ENCODE measurements at regions not wholly inside any gene's neighbourhood (a gene's known extent, or its start where the extent isn't known, plus 50 kb on each side); places are given as distances from the start of the nearest gene placed in this dataset.

DNA sequence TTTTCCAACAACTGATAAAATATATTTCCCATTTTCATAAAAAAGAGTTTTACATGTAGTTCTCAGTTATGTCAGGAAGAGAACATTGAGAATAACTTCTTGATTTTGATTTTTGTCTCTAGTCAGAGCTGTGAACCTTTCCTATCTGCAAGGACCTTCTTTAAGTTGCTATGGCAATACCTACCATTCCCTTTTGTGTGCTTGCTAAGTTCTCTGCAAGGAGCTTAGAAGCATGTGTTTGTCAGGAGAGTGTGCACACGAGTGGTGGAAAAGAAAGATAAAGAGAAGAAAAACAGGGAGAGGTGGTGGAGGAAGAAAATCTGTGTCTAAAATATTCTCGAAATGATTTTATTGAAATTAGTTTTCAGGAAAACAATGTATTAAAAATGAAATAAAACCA lies 140.3 kb upstream of the SLC8A1 start:
- peaks cover 0 to 4% (median 0%) of the 10 kb centered on the region in 11 donors for H3K9me3 Mint-ChIP-seq
- no peak for ATAC-seq
- DNase-seq: no peak
- intact Hi-C loops (cut with micrococcal nuclease): no loop called here
- Histone ChIP-seq H3K36me3 (ENCODE audit: control insufficient read depth in 2 of 3, insufficient read depth in 3 of 3, low read length in 3 of 3) (no peaks in the 10 kb centered on the region), H3K27ac (ENCODE audit: low read depth, low read length) (no peak overlapping the region), H3K4me3 (ENCODE audit: low read length) (no peak overlapping the region), H3K4me1 (ENCODE audit: control insufficient read depth in 2 of 2, insufficient read depth in 2 of 2, low read length in 2 of 2) (no peaks in the 10 kb centered on the region), H3K27me3 (ENCODE audit: control insufficient read depth in 2 of 2, insufficient read depth in 2 of 2, low read length in 2 of 2) (no peaks in the 10 kb centered on the region), H3K9me3 (ENCODE audit: control insufficient read depth in 2 of 3, low read length in 3 of 3) (no peaks in the 10 kb centered on the region)
- H3K27me3 Mint-ChIP-seq: no peaks in the 10 kb centered on the region
- H3K4me3 Mint-ChIP-seq: no peak overlapping the region
- no peaks in the 10 kb centered on the region for H3K36me3 Mint-ChIP-seq
- H3K27ac Mint-ChIP-seq: no peak overlapping the region
- H3K4me1 Mint-ChIP-seq: no peaks in the 10 kb centered on the region
- CTCF ChIA-PET: no interaction called here
- POLR2A ChIA-PET: no interaction called here

DNA sequence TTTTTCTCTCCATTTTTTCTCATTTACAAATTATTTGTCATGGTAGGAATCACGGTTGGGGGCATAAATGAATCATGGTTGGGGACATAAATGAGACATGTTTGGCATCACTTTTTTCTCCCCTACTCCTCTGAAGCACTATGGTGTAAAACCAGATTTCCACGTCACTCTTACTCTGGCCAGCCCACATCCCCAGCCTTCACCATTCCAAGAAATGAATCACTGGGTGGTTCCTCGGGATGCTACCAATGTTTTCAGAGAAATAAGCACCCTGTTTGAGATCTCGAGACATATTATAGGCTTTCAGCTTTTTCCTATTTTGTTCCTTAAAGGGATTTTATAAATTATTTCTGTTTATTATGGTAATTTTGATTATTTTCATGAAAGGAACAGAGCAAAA lies 155.0 kb upstream of the SLC8A1 start:
- DNase-seq: no peak
- H3K4me1 Mint-ChIP-seq: no peaks in the 10 kb centered on the region
- peaks cover 0 to 8% (median 0%) of the 10 kb centered on the region in 11 donors for H3K9me3 Mint-ChIP-seq
- Histone ChIP-seq H3K27me3 (ENCODE audit: control insufficient read depth in 2 of 2, insufficient read depth in 2 of 2, low read length in 2 of 2) (no peaks in the 10 kb centered on the region), H3K4me3 (ENCODE audit: low read length) (no peak overlapping the region), H3K36me3 (ENCODE audit: control insufficient read depth in 2 of 3, insufficient read depth in 3 of 3, low read length in 3 of 3) (no peaks in the 10 kb centered on the region), H3K9me3 (ENCODE audit: control insufficient read depth in 2 of 3, low read length in 3 of 3) (no peaks in the 10 kb centered on the region), H3K4me1 (ENCODE audit: control insufficient read depth in 2 of 2, insufficient read depth in 2 of 2, low read length in 2 of 2) (no peaks in the 10 kb centered on the region), H3K27ac (ENCODE audit: low read depth, low read length) (no peak overlapping the region)
- POLR2A ChIA-PET: no interaction called here
- no peaks in the 10 kb centered on the region for H3K27me3 Mint-ChIP-seq
- ATAC-seq: no peak
- CTCF ChIA-PET: no interaction called here
- intact Hi-C loops (cut with micrococcal nuclease): no loop called here
- H3K27ac Mint-ChIP-seq: no peak overlapping the region
- no peak overlapping the region for H3K4me3 Mint-ChIP-seq
- no peaks in the 10 kb centered on the region for H3K36me3 Mint-ChIP-seq

DNA sequence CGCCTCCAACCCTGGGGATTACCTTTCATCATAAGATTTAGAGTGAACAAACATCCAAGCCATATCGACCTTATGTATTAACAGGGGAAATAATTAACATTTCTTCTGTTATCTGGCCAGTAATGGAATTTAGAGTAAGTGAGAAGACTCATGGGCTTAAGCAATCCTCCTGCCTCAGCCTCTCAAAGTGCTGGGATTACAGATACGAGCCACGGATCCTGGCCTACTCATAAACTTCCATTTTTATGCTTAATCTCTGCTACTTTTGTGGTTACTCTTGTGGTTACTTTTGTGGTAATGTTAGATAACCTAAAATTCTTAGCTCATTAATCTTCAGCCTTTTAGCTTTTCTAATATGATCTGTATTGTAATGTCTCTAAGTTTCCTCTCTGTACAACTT lies 159.3 kb upstream of the SLC8A1 start:
- POLR2A ChIA-PET: no interaction called here
- Histone ChIP-seq H3K27me3 (ENCODE audit: control insufficient read depth in 2 of 2, insufficient read depth in 2 of 2, low read length in 2 of 2) (no peaks in the 10 kb centered on the region), H3K36me3 (ENCODE audit: control insufficient read depth in 2 of 3, insufficient read depth in 3 of 3, low read length in 3 of 3) (no peaks in the 10 kb centered on the region), H3K27ac (ENCODE audit: low read depth, low read length) (no peak overlapping the region), H3K4me3 (ENCODE audit: low read length) (no peak overlapping the region), H3K9me3 (ENCODE audit: control insufficient read depth in 2 of 3, low read length in 3 of 3) (no peaks in the 10 kb centered on the region), H3K4me1 (ENCODE audit: control insufficient read depth in 2 of 2, insufficient read depth in 2 of 2, low read length in 2 of 2) (no peaks in the 10 kb centered on the region)
- ATAC-seq (no peak), DNase-seq (no peak)
- CTCF ChIA-PET: no interaction called here
- no peaks in the 10 kb centered on the region for H3K27me3 Mint-ChIP-seq
- H3K4me3 Mint-ChIP-seq: no peak overlapping the region
- no peaks in the 10 kb centered on the region for H3K4me1 Mint-ChIP-seq
- H3K36me3 Mint-ChIP-seq: no peaks in the 10 kb centered on the region
- peaks cover 0 to 6% (median 0%) of the 10 kb centered on the region in 11 donors for H3K9me3 Mint-ChIP-seq
- no peak overlapping the region for H3K27ac Mint-ChIP-seq
- intact Hi-C loops (cut with micrococcal nuclease): no loop called here

DNA sequence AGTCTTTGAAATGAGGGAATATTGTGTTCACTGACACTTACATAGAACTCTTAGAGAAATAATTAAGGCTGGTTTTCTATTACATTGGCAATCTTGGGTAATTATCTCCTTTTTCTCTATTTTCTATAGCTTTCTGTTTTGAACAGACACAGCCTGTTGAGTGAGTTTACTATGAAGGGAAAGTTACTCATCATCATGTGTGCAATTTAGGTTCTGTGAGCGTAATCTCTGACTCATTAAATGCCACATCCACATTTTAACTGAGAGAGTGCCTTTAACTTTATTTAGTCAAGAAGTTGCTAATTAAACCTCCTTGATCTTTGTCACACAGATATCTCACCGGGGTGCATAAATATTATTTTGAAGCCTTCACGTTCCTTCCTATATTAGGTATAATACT lies 174.0 kb upstream of the SLC8A1 start:
- Histone ChIP-seq H3K36me3 (ENCODE audit: control insufficient read depth in 2 of 3, insufficient read depth in 3 of 3, low read length in 3 of 3) (no peaks in the 10 kb centered on the region), H3K9me3 (ENCODE audit: control insufficient read depth in 2 of 3, low read length in 3 of 3) (no peaks in the 10 kb centered on the region), H3K27ac (ENCODE audit: low read depth, low read length) (no peak overlapping the region), H3K27me3 (ENCODE audit: control insufficient read depth in 2 of 2, insufficient read depth in 2 of 2, low read length in 2 of 2) (no peaks in the 10 kb centered on the region), H3K4me1 (ENCODE audit: control insufficient read depth in 2 of 2, insufficient read depth in 2 of 2, low read length in 2 of 2) (no peaks in the 10 kb centered on the region), H3K4me3 (ENCODE audit: low read length) (no peak overlapping the region)
- no peak for DNase-seq
- Mint-ChIP-seq H3K27ac (no peak overlapping the region), H3K27me3 (no peaks in the 10 kb centered on the region), H3K9me3 (peaks cover 0 to 2% (median 0%) of the 10 kb centered on the region in 11 donors), H3K36me3 (no peaks in the 10 kb centered on the region), H3K4me1 (no peaks in the 10 kb centered on the region), H3K4me3 (no peak overlapping the region)
- intact Hi-C loops (cut with micrococcal nuclease): no loop called here
- ChIA-PET CTCF (no interaction called here), POLR2A (no interaction called here)
- ATAC-seq: no peak

DNA sequence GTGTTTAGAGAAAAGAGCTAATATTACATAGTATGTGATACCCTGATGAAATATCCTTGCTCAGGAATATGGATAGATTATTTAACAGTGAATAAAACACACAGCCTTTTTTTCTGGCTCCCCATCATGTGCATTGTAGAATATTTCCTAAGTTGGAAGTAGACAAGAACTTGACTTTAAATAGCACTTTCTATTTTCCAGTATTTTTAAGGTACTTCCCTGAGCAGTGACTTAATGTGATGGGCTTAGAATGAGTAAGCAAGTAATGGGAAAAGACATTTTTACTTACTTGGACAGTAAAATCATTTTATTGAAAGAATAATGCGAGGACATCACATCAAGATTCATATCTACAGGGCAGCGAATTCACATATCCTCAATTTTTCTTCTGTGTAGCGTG lies 176.7 kb upstream of the SLC8A1 start:
- no peaks in the 10 kb centered on the region for H3K9me3 ChIP-seq (ENCODE audit: control insufficient read depth in 2 of 3, low read length in 3 of 3)
- DNase-seq (no peak), ATAC-seq (no peak)
- Mint-ChIP-seq H3K9me3 (peaks cover 0 to 2% (median 0%) of the 10 kb centered on the region in 11 donors), H3K36me3 (no peaks in the 10 kb centered on the region), H3K27ac (no peak overlapping the region), H3K4me3 (no peak overlapping the region), H3K4me1 (no peaks in the 10 kb centered on the region), H3K27me3 (no peaks in the 10 kb centered on the region)
- no peaks in the 10 kb centered on the region for H3K36me3 ChIP-seq (ENCODE audit: control insufficient read depth in 2 of 3, insufficient read depth in 3 of 3, low read length in 3 of 3)
- no peak overlapping the region for H3K4me3 ChIP-seq (ENCODE audit: low read length)
- intact Hi-C loops (cut with micrococcal nuclease): no loop called here
- POLR2A ChIA-PET: no interaction called here
- no peaks in the 10 kb centered on the region for H3K27me3 ChIP-seq (ENCODE audit: control insufficient read depth in 2 of 2, insufficient read depth in 2 of 2, low read length in 2 of 2)
- CTCF ChIA-PET: no interaction called here
- no peaks in the 10 kb centered on the region for H3K4me1 ChIP-seq (ENCODE audit: control insufficient read depth in 2 of 2, insufficient read depth in 2 of 2, low read length in 2 of 2)
- H3K27ac ChIP-seq (ENCODE audit: low read depth, low read length): no peak overlapping the region

DNA sequence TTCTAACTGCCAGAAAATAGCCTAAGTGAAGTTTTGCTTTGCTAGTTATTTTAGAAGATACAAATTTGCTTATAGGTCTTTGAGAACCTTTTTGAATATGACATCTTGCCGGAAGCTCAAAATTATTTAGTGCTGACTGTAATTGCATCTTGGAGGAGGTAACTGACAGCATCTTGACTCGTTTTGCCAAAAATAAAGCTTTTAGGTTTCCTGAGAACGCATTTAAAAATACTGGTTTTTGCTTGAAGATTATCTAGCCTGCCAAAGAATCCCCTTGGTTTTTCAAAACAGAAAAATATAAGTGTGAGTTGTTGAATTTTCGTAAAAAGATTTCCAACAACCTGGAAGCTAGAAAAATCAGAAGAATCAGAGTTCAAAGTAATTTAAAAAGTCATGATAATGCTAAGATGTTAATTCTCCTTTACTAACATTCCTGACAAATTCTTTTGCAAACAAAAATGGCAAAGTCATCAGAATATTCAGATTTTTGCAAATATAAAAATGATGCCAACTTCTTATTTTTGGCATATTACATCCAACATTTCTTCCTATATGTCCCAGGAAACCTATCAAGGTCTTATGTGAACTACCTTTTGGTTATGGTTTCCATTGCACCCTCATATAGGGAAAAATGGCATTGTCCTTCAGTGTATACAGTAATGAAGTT lies 178.0 kb upstream of the SLC8A1 start:
- H3K9me3 ChIP-seq (ENCODE audit: control insufficient read depth in 2 of 3, low read length in 3 of 3): no peaks in the 10 kb centered on the region
- intact Hi-C loops (cut with micrococcal nuclease): no loop called here
- Mint-ChIP-seq H3K9me3 (peaks cover 0 to 2% (median 0%) of the 10 kb centered on the region in 11 donors), H3K27ac (no peak overlapping the region), H3K36me3 (no peaks in the 10 kb centered on the region), H3K4me1 (no peaks in the 10 kb centered on the region), H3K4me3 (no peak overlapping the region), H3K27me3 (no peaks in the 10 kb centered on the region)
- POLR2A ChIA-PET: no interaction called here
- H3K4me1 ChIP-seq (ENCODE audit: control insufficient read depth in 2 of 2, insufficient read depth in 2 of 2, low read length in 2 of 2): no peaks in the 10 kb centered on the region
- no peaks in the 10 kb centered on the region for H3K36me3 ChIP-seq (ENCODE audit: control insufficient read depth in 2 of 3, insufficient read depth in 3 of 3, low read length in 3 of 3)
- no peak overlapping the region for H3K4me3 ChIP-seq (ENCODE audit: low read length)
- CTCF ChIA-PET: no interaction called here
- ATAC-seq (no peak), DNase-seq (no peak)
- H3K27me3 ChIP-seq (ENCODE audit: control insufficient read depth in 2 of 2, insufficient read depth in 2 of 2, low read length in 2 of 2): no peaks in the 10 kb centered on the region
- H3K27ac ChIP-seq (ENCODE audit: low read depth, low read length): no peak overlapping the region

DNA sequence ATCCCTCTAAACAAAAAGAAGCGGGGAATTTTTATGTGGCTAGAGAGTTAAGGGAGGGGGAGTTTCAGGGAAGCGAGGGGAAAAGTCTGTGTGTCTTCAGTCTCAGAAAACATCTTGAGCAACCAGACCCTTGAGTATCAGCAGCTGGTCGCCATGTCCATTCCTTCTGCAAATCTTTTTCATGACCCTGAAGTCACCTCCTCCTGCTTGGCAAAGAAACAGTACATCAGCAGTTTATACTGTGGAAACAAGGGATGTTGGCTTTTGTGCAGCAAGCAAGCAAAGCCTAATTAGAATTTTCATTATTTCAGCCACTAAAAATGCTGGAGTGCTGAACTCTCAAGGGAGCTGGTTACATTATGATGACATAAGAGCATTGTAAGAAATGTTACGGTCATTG lies 187.4 kb upstream of the SLC8A1 start:
- Mint-ChIP-seq H3K9me3 (peaks cover 0 to 9% (median 0%) of the 10 kb centered on the region in 11 donors), H3K27ac (no peak overlapping the region), H3K4me1 (no peaks in the 10 kb centered on the region), H3K36me3 (no peaks in the 10 kb centered on the region), H3K27me3 (no peaks in the 10 kb centered on the region), H3K4me3 (no peak overlapping the region)
- intact Hi-C loops (cut with micrococcal nuclease): no loop called here
- Histone ChIP-seq H3K9me3 (ENCODE audit: control insufficient read depth in 2 of 3, low read length in 3 of 3) (no peaks in the 10 kb centered on the region), H3K4me3 (ENCODE audit: low read length) (no peak overlapping the region), H3K36me3 (ENCODE audit: control insufficient read depth in 2 of 3, insufficient read depth in 3 of 3, low read length in 3 of 3) (no peaks in the 10 kb centered on the region), H3K27me3 (ENCODE audit: control insufficient read depth in 2 of 2, insufficient read depth in 2 of 2, low read length in 2 of 2) (no peaks in the 10 kb centered on the region), H3K4me1 (ENCODE audit: control insufficient read depth in 2 of 2, insufficient read depth in 2 of 2, low read length in 2 of 2) (no peaks in the 10 kb centered on the region), H3K27ac (ENCODE audit: low read depth, low read length) (no peak overlapping the region)
- POLR2A ChIA-PET: no interaction called here
- no peak for DNase-seq
- ATAC-seq: no peak
- CTCF ChIA-PET: interaction anchor here (0.6 kb wide), 1 partner anchor 17 kb away, joined by 4 read pairs; no protein-coding TSS in a partner anchor
